Endodermal cell (in vitro differentiated cells): ENCODE measurements at regions not wholly inside any gene's neighbourhood (a gene's known extent, or its start where the extent isn't known, plus 50 kb on each side); places are given as distances from the start of the nearest gene placed in this dataset.
A peak's percentile ranks its signal among the peaks of the same experiment; 100 is the strongest.

Experiments used
- DNase-seq: peaks from one replicate; pipeline ENCODE4 v3.0.0-alpha.2; 2017
- H3K27ac ChIP-seq: 2 replicates; pipeline ENCODE4 v1.5.1; 2013; ENCODE audit warnings: mild to moderate bottlenecking, low read depth, low read length, moderate library complexity
- H3K27me3 ChIP-seq: 2 replicates; pipeline ENCODE4 v1.6.1; 2013; ENCODE audit warnings: mild to moderate bottlenecking, low read length, moderate library complexity; ENCODE audit not compliant: insufficient read depth, control insufficient read depth, poor library complexity, severe bottlenecking
- H3K36me3 ChIP-seq: 2 replicates; pipeline ENCODE4 v1.7.0; 2013; ENCODE audit warnings: mild to moderate bottlenecking, low read length, moderate library complexity; ENCODE audit not compliant: control insufficient read depth, insufficient read depth
- H3K4me1 ChIP-seq: one replicate; pipeline ENCODE4 v1.7.0; 2013; ENCODE audit warnings: low read length; ENCODE audit not compliant: control insufficient read depth, insufficient read depth
- H3K4me3 ChIP-seq: 2 replicates; pipeline ENCODE4 v1.5.1; 2013; ENCODE audit warnings: mild to moderate bottlenecking, low read length, moderate library complexity
- H3K9ac ChIP-seq: 2 replicates; pipeline ENCODE4 v1.6.1; 2013; ENCODE audit warnings: mild to moderate bottlenecking, low read length, moderate library complexity; ENCODE audit not compliant: poor library complexity, severe bottlenecking; ENCODE audit errors: extremely low read depth
- H3K9me3 ChIP-seq: 2 replicates; pipeline ENCODE4 v1.6.1; 2013; ENCODE audit warnings: mild to moderate bottlenecking, low read length, moderate library complexity; ENCODE audit not compliant: control insufficient read depth
- H3K27ac Mint-ChIP-seq: 2 replicates; pipeline ENCODE4 v1.8.0; 2020; ENCODE audit warnings: mixed read lengths
- H3K27me3 Mint-ChIP-seq: 2 replicates; pipeline ENCODE4 v1.8.0; 2021; ENCODE audit warnings: mild to moderate bottlenecking, mixed read lengths; ENCODE audit not compliant: insufficient read depth
- H3K36me3 Mint-ChIP-seq: 2 replicates; pipeline ENCODE4 v1.8.0; 2020; ENCODE audit warnings: low read depth, mixed read lengths
- H3K4me1 Mint-ChIP-seq: 2 replicates; pipeline ENCODE4 v1.8.0; 2020; ENCODE audit warnings: mixed read lengths
- H3K4me3 Mint-ChIP-seq: 2 replicates; pipeline ENCODE4 v1.8.0; 2020; ENCODE audit warnings: mild to moderate bottlenecking, moderate library complexity, mixed read lengths
- H3K9me3 Mint-ChIP-seq: 2 replicates; pipeline ENCODE4 v1.8.0; 2020; ENCODE audit warnings: mild to moderate bottlenecking, mixed read lengths
- WGBS, 2 experiments: methylation state at CpG; one replicate each; pipeline versions ENCODE4 v1.1.5 to v1.1.7; 2013; ENCODE audit warnings: missing lambda C conversion rate in 2 of 2, mixed read lengths in 1 of 2; ENCODE audit not compliant: insufficient coverage in 1 of 2, insufficient read length in 1 of 2; 5-methylcytosine and 5-hydroxymethylcytosine counted together
- TF ChIP-seq, protein P1 (sequence below): fragments of 200-600 bp; sonication (generic); conservative IDR thresholded peaks from 2 replicates; pipeline ENCODE4 v1.5.0; 2021; ENCODE audit warnings: antibody characterized with exemption, mild to moderate bottlenecking

DNA sequence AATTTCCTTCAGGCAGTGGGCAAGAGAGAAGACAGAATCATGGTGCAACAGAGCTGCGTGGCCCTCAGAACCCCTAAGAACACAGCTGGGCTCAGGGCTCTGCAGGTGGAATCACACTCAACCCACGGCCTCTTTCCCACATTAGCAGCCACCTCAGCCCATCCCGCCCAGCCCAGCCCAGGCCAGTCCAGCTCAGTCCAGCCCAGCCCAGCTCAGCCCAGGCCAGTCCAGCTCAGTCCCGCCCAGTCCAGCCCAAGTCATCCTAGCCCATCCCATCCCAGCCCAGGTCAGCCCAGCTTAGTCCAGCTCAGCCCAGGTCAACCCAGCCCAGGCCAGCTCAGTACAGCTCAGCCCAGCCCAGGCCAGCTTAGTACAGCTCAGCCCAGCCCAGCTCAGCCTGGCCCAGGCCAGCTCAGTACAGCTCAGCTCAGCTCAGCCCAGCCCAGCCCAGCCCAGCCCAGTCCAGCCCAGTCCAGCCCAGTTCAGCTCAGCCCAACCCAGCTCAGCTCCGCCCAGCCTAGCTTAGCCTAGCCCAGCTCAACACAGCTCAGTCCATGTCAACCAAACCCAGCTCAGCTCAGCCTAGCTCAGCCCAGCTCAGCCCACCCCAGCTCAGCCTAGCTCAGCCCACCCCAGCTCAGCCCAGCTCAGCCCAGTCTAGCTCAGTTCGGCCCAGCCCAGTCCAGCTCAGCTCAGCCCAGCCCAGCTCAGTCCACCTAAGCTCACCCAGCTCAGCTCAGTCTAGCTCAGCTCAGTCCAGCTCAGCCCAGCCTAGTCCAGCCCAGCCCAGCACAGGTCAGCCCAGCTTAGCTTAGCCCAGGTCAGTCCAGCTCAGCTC is 183.1 kb downstream of the TMEM121 start:
- Histone ChIP-seq H3K4me1 (no peaks in the 10 kb centered on the region), H3K4me3 (no peak overlapping the region), H3K9me3 (peaks cover 7% of the 10 kb centered on the region), H3K27ac (no peak overlapping the region), H3K27me3 (no peaks in the 10 kb centered on the region), H3K36me3 (no peaks in the 10 kb centered on the region), H3K9ac (no peak overlapping the region)
- H3K4me1 Mint-ChIP-seq = no peaks in the 10 kb centered on the region
- H3K9me3 Mint-ChIP-seq = peaks cover 55% of the 10 kb centered on the region
- TF ChIP-seq, protein P1, sequence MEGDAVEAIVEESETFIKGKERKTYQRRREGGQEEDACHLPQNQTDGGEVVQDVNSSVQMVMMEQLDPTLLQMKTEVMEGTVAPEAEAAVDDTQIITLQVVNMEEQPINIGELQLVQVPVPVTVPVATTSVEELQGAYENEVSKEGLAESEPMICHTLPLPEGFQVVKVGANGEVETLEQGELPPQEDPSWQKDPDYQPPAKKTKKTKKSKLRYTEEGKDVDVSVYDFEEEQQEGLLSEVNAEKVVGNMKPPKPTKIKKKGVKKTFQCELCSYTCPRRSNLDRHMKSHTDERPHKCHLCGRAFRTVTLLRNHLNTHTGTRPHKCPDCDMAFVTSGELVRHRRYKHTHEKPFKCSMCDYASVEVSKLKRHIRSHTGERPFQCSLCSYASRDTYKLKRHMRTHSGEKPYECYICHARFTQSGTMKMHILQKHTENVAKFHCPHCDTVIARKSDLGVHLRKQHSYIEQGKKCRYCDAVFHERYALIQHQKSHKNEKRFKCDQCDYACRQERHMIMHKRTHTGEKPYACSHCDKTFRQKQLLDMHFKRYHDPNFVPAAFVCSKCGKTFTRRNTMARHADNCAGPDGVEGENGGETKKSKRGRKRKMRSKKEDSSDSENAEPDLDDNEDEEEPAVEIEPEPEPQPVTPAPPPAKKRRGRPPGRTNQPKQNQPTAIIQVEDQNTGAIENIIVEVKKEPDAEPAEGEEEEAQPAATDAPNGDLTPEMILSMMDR = no peak
- DNase-seq = no peak
- WGBS, 2 experiments = 56 to 61% methylated on average over 2 to 6 of the region's 6 CpGs
- no peak overlapping the region for H3K4me3 Mint-ChIP-seq
- no peaks in the 10 kb centered on the region for H3K36me3 Mint-ChIP-seq
- no peak overlapping the region for H3K27ac Mint-ChIP-seq
- peaks cover 2% of the 10 kb centered on the region for H3K27me3 Mint-ChIP-seq

DNA sequence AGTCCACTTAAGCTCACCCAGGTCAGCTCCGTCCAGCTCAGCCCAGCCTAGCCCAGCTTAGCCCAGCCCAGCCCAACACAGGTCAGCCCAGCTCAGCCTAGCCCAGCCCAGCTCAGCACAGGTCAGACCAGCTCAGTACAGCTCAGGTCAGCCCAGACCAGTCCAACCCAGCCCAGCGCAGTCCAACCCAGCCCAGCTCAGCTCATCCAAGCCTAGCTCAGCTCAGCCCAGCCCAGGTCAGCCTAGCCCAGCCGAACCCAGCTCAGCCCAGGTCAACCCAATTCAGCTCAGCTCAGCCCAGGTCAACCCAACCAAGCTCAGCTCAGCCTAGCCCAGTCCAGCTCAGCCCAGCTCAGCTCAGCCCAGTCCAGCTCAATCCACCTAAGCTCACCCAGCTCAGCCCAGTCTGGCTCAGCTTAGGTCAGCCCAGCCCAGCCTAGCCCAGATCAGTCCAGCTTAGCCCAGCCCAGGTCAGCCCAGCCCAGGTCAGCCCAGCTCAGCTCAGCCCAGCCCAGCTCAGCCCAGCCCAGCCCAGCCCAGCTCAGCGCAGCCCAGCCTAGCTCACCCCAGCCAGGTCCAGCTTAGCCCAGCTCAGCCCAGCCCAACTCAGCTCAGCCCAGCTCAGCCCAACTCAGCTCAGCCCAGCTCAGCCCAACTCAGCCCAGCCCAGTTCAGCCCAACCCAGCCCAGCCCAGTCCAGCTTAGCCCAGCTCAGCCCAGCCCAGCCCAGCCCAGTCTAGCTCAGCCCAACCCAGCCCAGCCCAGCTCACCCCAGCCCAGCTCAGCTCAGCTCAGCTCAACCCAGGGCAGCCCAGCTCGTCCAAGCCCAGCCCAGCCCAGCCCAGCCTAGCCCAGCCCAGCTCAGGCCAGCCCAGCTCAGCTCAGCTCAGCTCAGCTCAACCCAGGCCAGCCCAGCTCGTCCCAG is 184.0 kb downstream of the TMEM121 start:
- Mint-ChIP-seq H3K9me3 (peaks cover 50% of the 10 kb centered on the region), H3K27ac (no peak overlapping the region), H3K27me3 (peaks cover 2% of the 10 kb centered on the region), H3K36me3 (no peaks in the 10 kb centered on the region), H3K4me1 (no peaks in the 10 kb centered on the region), H3K4me3 (no peak overlapping the region)
- no peak overlapping the region for H3K9ac ChIP-seq
- H3K4me1 ChIP-seq = no peaks in the 10 kb centered on the region
- H3K36me3 ChIP-seq = no peaks in the 10 kb centered on the region
- no peaks in the 10 kb centered on the region for H3K27me3 ChIP-seq
- 78 to 84% methylated on average over 3 to 5 of the region's 6 CpGs for WGBS, 2 experiments
- H3K27ac ChIP-seq = no peak overlapping the region
- peak; percentile 27 for DNase-seq
- no peak overlapping the region for H3K4me3 ChIP-seq
- H3K9me3 ChIP-seq = peaks cover 7% of the 10 kb centered on the region
- TF ChIP-seq, protein P1 = no peak

DNA sequence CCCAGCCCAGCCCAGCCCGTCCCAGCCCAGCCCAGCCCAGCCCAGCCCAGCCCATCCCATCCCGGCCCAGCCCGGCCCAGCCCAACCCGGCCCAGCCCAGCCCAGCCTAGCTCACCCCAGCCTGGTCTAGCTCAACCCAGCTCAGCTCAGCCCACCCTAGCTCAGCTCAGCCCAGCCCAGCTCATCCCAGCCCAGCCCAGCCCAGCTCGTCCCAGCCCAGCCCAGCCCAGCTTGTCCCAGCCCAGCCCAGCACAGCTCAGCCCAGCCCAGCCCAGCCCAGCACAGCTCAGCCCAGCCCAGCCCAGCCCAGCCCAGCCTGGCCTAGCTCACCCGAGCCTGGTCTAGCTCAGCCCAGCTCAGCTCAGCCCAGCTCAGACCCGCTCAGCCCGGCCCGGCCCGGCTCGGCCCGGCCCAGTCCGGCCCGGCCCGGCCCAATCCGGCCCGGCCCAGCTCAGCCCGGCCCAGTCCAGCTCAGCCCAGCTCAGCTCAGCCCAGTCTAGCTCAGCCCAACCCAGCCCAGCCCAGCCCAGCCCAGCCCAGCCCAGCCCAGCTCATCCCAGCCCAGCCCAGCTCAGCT is 184.7 kb downstream of the TMEM121 start:
- Mint-ChIP-seq H3K36me3 (no peaks in the 10 kb centered on the region), H3K4me1 (no peaks in the 10 kb centered on the region), H3K27ac (no peak overlapping the region), H3K9me3 (peaks cover 44% of the 10 kb centered on the region), H3K4me3 (no peak overlapping the region), H3K27me3 (peaks cover 2% of the 10 kb centered on the region)
- Histone ChIP-seq H3K27me3 (no peaks in the 10 kb centered on the region), H3K4me1 (no peaks in the 10 kb centered on the region), H3K36me3 (no peaks in the 10 kb centered on the region), H3K4me3 (no peak overlapping the region), H3K9me3 (peaks cover 7% of the 10 kb centered on the region), H3K9ac (no peak overlapping the region), H3K27ac (no peak overlapping the region)
- TF ChIP-seq, protein P1 = no peak
- WGBS, 2 experiments = 71 to 83% methylated on average over 1 to 13 of the region's 18 CpGs
- peak; percentile 7 for DNase-seq
